ENCODE measurements at regions not wholly inside any gene's neighbourhood (a gene's known extent, or its start where the extent isn't known, plus 50 kb on each side); places are given as distances from the start of the nearest gene placed in this dataset.

- Histone ChIP-seq H3K9ac (ENCODE audit: low read depth, low read length) (no peak overlapping the region), H2AFZ (replicated peaks; ENCODE audit: low read length, poor library complexity) (no peak overlapping the region), H3K27ac (ENCODE audit: insufficient read depth, low read length) (no peak overlapping the region), H2BK120ac (ENCODE audit: low read depth, low read length) (no peak overlapping the region), H4K8ac (ENCODE audit: low read depth in 2 of 2, low read length in 2 of 2) (no peak overlapping the region), H3K9me1 (ENCODE audit: insufficient read depth, low read length) (peaks cover 4% of the 10 kb centered on the region; the same call in 1 of the 2 replicates), H2AK5ac (ENCODE audit: low read depth, low read length) (no peak overlapping the region), H3K9me3 (ENCODE audit: control insufficient read depth, insufficient read depth, low read length) (peaks cover 10% of the 10 kb centered on the region), H3K79me1 (ENCODE audit: low read depth in 1 of 2, low read length in 2 of 2) (no peaks in the 10 kb centered on the region), H2BK15ac (ENCODE audit: low read depth, low read length) (no peak overlapping the region), H3K4me2 (ENCODE audit: low read depth, low read length) (no peak overlapping the region), H3K36me3 (ENCODE audit: control insufficient read depth, insufficient read depth, low read length) (no peaks in the 10 kb centered on the region), H2AK9ac (replicated peaks; ENCODE audit: low read depth, low read length, poor library complexity) (no peak overlapping the region), H4K5ac (ENCODE audit: low read depth, low read length) (no peak overlapping the region), H3K4ac (ENCODE audit: low read depth, low read length) (no peak overlapping the region), H3K23ac (ENCODE audit: low read depth, low read length) (no peak overlapping the region), H3K4me3 (ENCODE audit: insufficient read depth, low read depth, low read length) (no peak overlapping the region), H2BK5ac (ENCODE audit: low read depth, low read length, poor library complexity, severe bottlenecking) (no peak overlapping the region), H3K14ac (replicated peaks; ENCODE audit: low read depth, low read length) (no peak overlapping the region), H4K91ac (ENCODE audit: insufficient read depth, low read depth, low read length) (no peak overlapping the region), H3K27me3 (ENCODE audit: control insufficient read depth, insufficient read depth, low read length) (no peaks in the 10 kb centered on the region), H2BK20ac (ENCODE audit: low read depth, low read length) (no peak overlapping the region), H4K20me1 (ENCODE audit: insufficient read depth, low read length) (no peaks in the 10 kb centered on the region), H3K56ac (ENCODE audit: extremely low read depth, insufficient read depth, low read length) (no peak overlapping the region), H3K18ac (ENCODE audit: low read depth, low read length) (no peak overlapping the region), H3K4me1 (ENCODE audit: control insufficient read depth, insufficient read depth, low read length) (peaks cover 2% of the 10 kb centered on the region; the same call in 1 of the 2 replicates)
- BruUV-seq (replicated peaks), result no TSS peak
- ChIA-PET POLR2A (ENCODE audit: unreplicated experiment) (no interaction called here), CTCF (no interaction called here)
- intact Hi-C loops (cut with micrococcal nuclease), result no loop called here
- ATAC-seq (ENCODE audit: low read depth) (no peak), DNase-seq (no peak)
- TF ChIP-seq ELK1 (IDR thresholded peaks at IDR 0.05; ENCODE audit: borderline replicate concordance, low read depth, low read length) (no peak), FOS (IDR thresholded peaks at IDR 0.05; ENCODE audit: low read depth, low read length) (no peak), RAD21 (IDR thresholded peaks at IDR 0.05; ENCODE audit: low read length) (no peak), POLR2A (IDR thresholded peaks at IDR 0.05; ENCODE audit: low read depth, low read length) (no peak), BHLHE40 (IDR thresholded peaks at IDR 0.05; ENCODE audit: low read depth, low read length) (no peak), CEBPB (IDR thresholded peaks at IDR 0.05; ENCODE audit: low read depth, low read length) (no peak), RFX5 (IDR thresholded peaks at IDR 0.05; ENCODE audit: low read depth, low read length) (no peak), MXI1 (IDR thresholded peaks at IDR 0.05; ENCODE audit: borderline replicate concordance, low read depth, low read length) (no peak), MAFK (IDR thresholded peaks at IDR 0.05; ENCODE audit: low read depth, low read length) (no peak)
- TF ChIP-seq, protein P1, sequence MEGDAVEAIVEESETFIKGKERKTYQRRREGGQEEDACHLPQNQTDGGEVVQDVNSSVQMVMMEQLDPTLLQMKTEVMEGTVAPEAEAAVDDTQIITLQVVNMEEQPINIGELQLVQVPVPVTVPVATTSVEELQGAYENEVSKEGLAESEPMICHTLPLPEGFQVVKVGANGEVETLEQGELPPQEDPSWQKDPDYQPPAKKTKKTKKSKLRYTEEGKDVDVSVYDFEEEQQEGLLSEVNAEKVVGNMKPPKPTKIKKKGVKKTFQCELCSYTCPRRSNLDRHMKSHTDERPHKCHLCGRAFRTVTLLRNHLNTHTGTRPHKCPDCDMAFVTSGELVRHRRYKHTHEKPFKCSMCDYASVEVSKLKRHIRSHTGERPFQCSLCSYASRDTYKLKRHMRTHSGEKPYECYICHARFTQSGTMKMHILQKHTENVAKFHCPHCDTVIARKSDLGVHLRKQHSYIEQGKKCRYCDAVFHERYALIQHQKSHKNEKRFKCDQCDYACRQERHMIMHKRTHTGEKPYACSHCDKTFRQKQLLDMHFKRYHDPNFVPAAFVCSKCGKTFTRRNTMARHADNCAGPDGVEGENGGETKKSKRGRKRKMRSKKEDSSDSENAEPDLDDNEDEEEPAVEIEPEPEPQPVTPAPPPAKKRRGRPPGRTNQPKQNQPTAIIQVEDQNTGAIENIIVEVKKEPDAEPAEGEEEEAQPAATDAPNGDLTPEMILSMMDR (conservative IDR thresholded peaks at IDR 0.05; ENCODE audit: low read depth, low read length), result no peak
- in situ Hi-C loops (cut with MboI; ENCODE audit: low sequenced_read_pairs), result no loop called here
- dilution Hi-C loops (cut with HindIII; ENCODE audit: low sequenced_read_pairs, unreplicated experiment), result no loop called here
- 61% methylated on average over 5 of the region's 13 CpGs; no CpG with 5 or more reads in 1 of the 2 experiments for WGBS, 2 experiments (ENCODE audit: extremely low coverage in 2 of 2, insufficient read length in 1 of 2)
Observed at GRCh38 chr11:69372589-69373250, 78.8 kb downstream of the MYEOV start.

All from IMR-90 (cell line).